ENCODE measurements at regions not wholly inside any gene's neighbourhood (a gene's known extent, or its start where the extent isn't known, plus 50 kb on each side); places are given as distances from the start of the nearest gene placed in this dataset.
A peak's percentile ranks its signal among the peaks of the same experiment; 100 is the strongest.
"Not testable (repeated sequence)": the region's sequence is repeated elsewhere in the genome, so short reads cannot be mapped to it uniquely, and the experiment has no call there.

DNA sequence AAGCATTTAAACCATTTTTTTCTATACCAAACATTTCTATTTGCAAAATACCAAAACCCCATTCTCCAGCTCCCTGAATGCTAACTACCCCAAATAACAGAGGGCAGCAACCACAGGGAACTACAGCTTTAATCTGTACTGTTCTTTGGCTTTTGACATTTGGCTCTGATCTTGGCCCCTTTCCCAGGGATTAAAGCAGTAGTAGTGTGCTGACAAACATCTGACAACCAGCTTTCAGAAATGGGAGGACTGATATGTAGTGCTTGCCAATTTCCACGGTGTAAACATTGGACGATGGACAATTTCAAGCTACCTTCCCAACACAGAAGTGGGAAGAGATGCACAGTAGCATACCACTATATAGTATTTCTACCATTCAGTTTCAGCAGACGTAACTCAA lies 88.4 kb upstream of the TEAD1 start:
- Mint-ChIP-seq H3K4me1 (peaks cover 3 to 19% (median 9%) of the 10 kb centered on the region in 3 donors), H3K9me3 (no peaks in the 10 kb centered on the region), H3K27me3 (peaks cover 5 to 17% of the 10 kb centered on the region in 2 donors), H3K27ac (no peak overlapping the region), H3K4me3 (no peak overlapping the region), H3K36me3 (no peaks in the 10 kb centered on the region)
- H3K4me3 ChIP-seq (ENCODE audit: control insufficient read depth in 1 of 2, extremely low read depth in 1 of 2, low read length in 1 of 2) = no peak overlapping the region
- CTCF ChIA-PET = no interaction called here
- POLR2A ChIA-PET = interaction anchor here in 1 of 2 donors (0.8 kb wide), 1 partner anchor 423 kb away, joined by 3 read pairs; no protein-coding TSS in a partner anchor
- no peaks in the 10 kb centered on the region for H3K9me3 ChIP-seq
- peaks cover 2% of the 10 kb centered on the region in 2 experiments for H3K4me1 ChIP-seq (ENCODE audit: control insufficient read depth in 1 of 2, extremely low read depth in 1 of 2, insufficient read depth in 2 of 2, low read length in 2 of 2)
- no peaks in the 10 kb centered on the region for H3K36me3 ChIP-seq (ENCODE audit: control insufficient read depth in 2 of 2, extremely low read depth in 1 of 2, insufficient read depth in 1 of 2, low read length in 1 of 2)
- WGBS (ENCODE audit: insufficient coverage) = no CpG with 5 or more reads among the region's 3 CpGs
- no peak overlapping the region for H3K27ac ChIP-seq (ENCODE audit: low read length)
- no peaks in the 10 kb centered on the region for H3K27me3 ChIP-seq (replicated peaks in 1 of 2; ENCODE audit: control insufficient read depth in 2 of 2, extremely low read depth in 1 of 2, insufficient read depth in 2 of 2, low read length in 1 of 2)
- DNase-seq = no peak
- ATAC-seq (replicated peaks in 1 of 4) = no peak

DNA sequence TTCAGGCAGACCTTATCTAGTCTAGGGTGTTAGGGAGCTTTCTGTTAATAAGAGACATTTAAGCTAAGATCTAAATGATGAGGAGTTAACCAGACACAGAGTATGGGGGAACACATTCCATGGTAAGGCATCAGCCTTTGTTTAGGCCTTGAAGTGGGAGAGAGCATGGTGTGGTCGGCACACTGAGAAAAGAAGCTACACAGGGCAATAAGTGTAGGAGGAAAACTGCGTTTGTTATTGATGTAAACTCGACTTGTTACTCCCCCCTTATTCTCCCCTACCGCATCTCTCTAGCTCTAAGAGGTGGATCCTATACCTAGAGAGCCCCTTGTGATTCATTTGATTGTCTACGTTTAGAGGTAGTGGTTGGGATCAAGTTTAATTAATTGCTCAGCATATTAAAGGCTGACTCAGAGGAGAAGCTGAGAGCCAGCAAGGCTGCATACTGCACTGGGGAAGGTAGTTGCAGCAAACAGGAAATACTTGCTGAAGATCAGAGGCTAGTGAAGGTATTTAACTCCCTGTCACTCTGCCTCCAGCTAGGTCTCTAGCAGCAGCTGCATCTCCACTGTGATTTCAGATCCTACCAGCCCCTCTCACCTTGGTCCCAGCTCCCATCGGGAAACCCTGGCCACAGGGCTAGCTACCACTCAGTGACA lies 86.8 kb upstream of the TEAD1 start:
- Mint-ChIP-seq H3K27ac (no peak overlapping the region), H3K4me1 (peaks cover 3 to 19% (median 9%) of the 10 kb centered on the region in 3 donors), H3K4me3 (no peak overlapping the region), H3K9me3 (no peaks in the 10 kb centered on the region), H3K36me3 (no peaks in the 10 kb centered on the region), H3K27me3 (peaks cover 8 to 25% of the 10 kb centered on the region in 2 donors)
- WGBS (ENCODE audit: insufficient coverage) = 37% methylated on average over 2 of the region's 6 CpGs
- no peak overlapping the region for H3K27ac ChIP-seq (ENCODE audit: low read length)
- H3K9me3 ChIP-seq = no peaks in the 10 kb centered on the region
- H3K4me1 ChIP-seq (ENCODE audit: control insufficient read depth in 1 of 2, extremely low read depth in 1 of 2, insufficient read depth in 2 of 2, low read length in 2 of 2) = peaks cover 2% of the 10 kb centered on the region in 2 experiments
- peak; percentile 54 to 84 (median 68) for ATAC-seq (replicated peaks in 1 of 4)
- ChIA-PET POLR2A (no interaction called here), CTCF (interaction anchor here in 1 of 2 donors (0.6 kb wide), 1 partner anchor 22 kb away, joined by 4 read pairs; no protein-coding TSS in a partner anchor)
- H3K4me3 ChIP-seq (ENCODE audit: control insufficient read depth in 1 of 2, extremely low read depth in 1 of 2, low read length in 1 of 2) = no peak overlapping the region
- H3K27me3 ChIP-seq (replicated peaks in 1 of 2; ENCODE audit: control insufficient read depth in 2 of 2, extremely low read depth in 1 of 2, insufficient read depth in 2 of 2, low read length in 1 of 2) = no peaks in the 10 kb centered on the region
- peak in 1 of 35 experiments; percentile 14 for DNase-seq
- no peaks in the 10 kb centered on the region for H3K36me3 ChIP-seq (ENCODE audit: control insufficient read depth in 2 of 2, extremely low read depth in 1 of 2, insufficient read depth in 1 of 2, low read length in 1 of 2)

GRCh38 chr11:12591706-12592105 lies 82.5 kb upstream of the TEAD1 start:
- H3K27ac Mint-ChIP-seq = no peak overlapping the region
- H3K4me1 ChIP-seq (ENCODE audit: control insufficient read depth in 1 of 2, extremely low read depth in 1 of 2, insufficient read depth in 2 of 2, low read length in 2 of 2) = peaks cover 2% of the 10 kb centered on the region in 2 experiments
- peaks cover 3 to 14% (median 9%) of the 10 kb centered on the region in 3 donors for H3K4me1 Mint-ChIP-seq
- no peaks in the 10 kb centered on the region for H3K9me3 Mint-ChIP-seq
- ChIA-PET POLR2A (interaction anchor here (0.6 to 0.8 kb wide), 2 partner anchors 9 to 209 kb away, joined by 3 to 10 read pairs; no protein-coding TSS in a partner anchor), CTCF (no interaction called here)
- H3K36me3 ChIP-seq (ENCODE audit: control insufficient read depth in 2 of 2, extremely low read depth in 1 of 2, insufficient read depth in 1 of 2, low read length in 1 of 2) = no peaks in the 10 kb centered on the region
- no peaks in the 10 kb centered on the region for H3K36me3 Mint-ChIP-seq
- 96% methylated on average over 3 of the region's 4 CpGs for WGBS (ENCODE audit: insufficient coverage)
- no peak overlapping the region for H3K4me3 ChIP-seq (ENCODE audit: control insufficient read depth in 1 of 2, extremely low read depth in 1 of 2, low read length in 1 of 2)
- H3K27me3 ChIP-seq (replicated peaks in 1 of 2; ENCODE audit: control insufficient read depth in 2 of 2, extremely low read depth in 1 of 2, insufficient read depth in 2 of 2, low read length in 1 of 2) = peaks cover 0 to 2% of the 10 kb centered on the region in 2 experiments
- no peak overlapping the region for H3K4me3 Mint-ChIP-seq
- no peaks in the 10 kb centered on the region for H3K9me3 ChIP-seq
- ATAC-seq (replicated peaks in 1 of 4) = no peak
- no peak for DNase-seq
- no peak overlapping the region for H3K27ac ChIP-seq (ENCODE audit: low read length)
- H3K27me3 Mint-ChIP-seq = peaks cover 18 to 28% of the 10 kb centered on the region in 2 donors

- no peaks in the 10 kb centered on the region for H3K36me3 Mint-ChIP-seq
- peaks cover 2% of the 10 kb centered on the region in 2 experiments for H3K4me1 ChIP-seq (ENCODE audit: control insufficient read depth in 1 of 2, extremely low read depth in 1 of 2, insufficient read depth in 2 of 2, low read length in 2 of 2)
- no peak overlapping the region for H3K4me3 Mint-ChIP-seq
- ATAC-seq (replicated peaks in 1 of 4) = no peak
- ChIA-PET POLR2A (no interaction called here), CTCF (no interaction called here)
- H3K27ac Mint-ChIP-seq = no peak overlapping the region
- peaks cover 2 to 9% (median 5%) of the 10 kb centered on the region in 3 donors for H3K4me1 Mint-ChIP-seq
- no peak for DNase-seq
- H3K36me3 ChIP-seq (ENCODE audit: control insufficient read depth in 2 of 2, extremely low read depth in 1 of 2, insufficient read depth in 1 of 2, low read length in 1 of 2) = no peaks in the 10 kb centered on the region
- no peaks in the 10 kb centered on the region for H3K9me3 ChIP-seq
- peaks cover 20 to 31% of the 10 kb centered on the region in 2 donors for H3K27me3 Mint-ChIP-seq
- no peak overlapping the region for H3K27ac ChIP-seq (ENCODE audit: low read length)
- peaks cover 0 to 2% of the 10 kb centered on the region in 2 experiments for H3K27me3 ChIP-seq (replicated peaks in 1 of 2; ENCODE audit: control insufficient read depth in 2 of 2, extremely low read depth in 1 of 2, insufficient read depth in 2 of 2, low read length in 1 of 2)
- no peak overlapping the region for H3K4me3 ChIP-seq (ENCODE audit: control insufficient read depth in 1 of 2, extremely low read depth in 1 of 2, low read length in 1 of 2)
- H3K9me3 Mint-ChIP-seq = no peaks in the 10 kb centered on the region
- WGBS (ENCODE audit: insufficient coverage) = no CpG with 5 or more reads among the region's 3 CpGs
Observed at GRCh38 chr11:12592283-12592682, 81.9 kb upstream of the TEAD1 start.

- H3K27ac ChIP-seq (ENCODE audit: low read length); CTCF ChIA-PET; DNase-seq; POLR2A ChIA-PET; H3K4me1 ChIP-seq (ENCODE audit: control insufficient read depth in 1 of 2, extremely low read depth in 1 of 2, insufficient read depth in 2 of 2, low read length in 2 of 2); H3K36me3 Mint-ChIP-seq; H3K9me3 Mint-ChIP-seq; H3K27me3 ChIP-seq (replicated peaks in 1 of 2; ENCODE audit: control insufficient read depth in 2 of 2, extremely low read depth in 1 of 2, insufficient read depth in 2 of 2, low read length in 1 of 2); H3K4me3 ChIP-seq (ENCODE audit: control insufficient read depth in 1 of 2, extremely low read depth in 1 of 2, low read length in 1 of 2); ATAC-seq (replicated peaks in 1 of 4); H3K36me3 ChIP-seq (ENCODE audit: control insufficient read depth in 2 of 2, extremely low read depth in 1 of 2, insufficient read depth in 1 of 2, low read length in 1 of 2); H3K27ac Mint-ChIP-seq; H3K9me3 ChIP-seq; H3K4me3 Mint-ChIP-seq: not testable (repeated sequence)
- WGBS (ENCODE audit: insufficient coverage) = 100% methylated on average over 2 of the region's 2 CpGs
- Mint-ChIP-seq H3K4me1 (peaks cover 13 to 17% (median 16%) of the 10 kb centered on the region in 3 donors), H3K27me3 (peaks cover 19 to 31% of the 10 kb centered on the region in 2 donors)
Observed at GRCh38 chr11:12595089-12595847, 79.0 kb upstream of the TEAD1 start.

GRCh38 chr11:12598330-12599256 lies 75.6 kb upstream of the TEAD1 start:
- ChIA-PET POLR2A (no interaction called here), CTCF (interaction anchor here (0.6 to 1.6 kb wide), 6 partner anchors 8 to 267 kb away, joined by 3 to 5 read pairs (median 3); no protein-coding TSS in a partner anchor)
- Mint-ChIP-seq H3K27me3 (peaks cover 16 to 26% of the 10 kb centered on the region in 2 donors), H3K4me1 (peaks cover 13 to 17% (median 16%) of the 10 kb centered on the region in 3 donors), H3K27ac (no peak overlapping the region), H3K9me3 (no peaks in the 10 kb centered on the region), H3K4me3 (peak overlapping the region in 1 of 3 donors; percentile 44), H3K36me3 (no peaks in the 10 kb centered on the region)
- Histone ChIP-seq H3K27me3 (replicated peaks in 1 of 2; ENCODE audit: control insufficient read depth in 2 of 2, extremely low read depth in 1 of 2, insufficient read depth in 2 of 2, low read length in 1 of 2) (peaks cover 0 to 8% of the 10 kb centered on the region in 2 experiments), H3K4me3 (ENCODE audit: control insufficient read depth in 1 of 2, extremely low read depth in 1 of 2, low read length in 1 of 2) (no peak overlapping the region), H3K27ac (ENCODE audit: low read length) (no peak overlapping the region), H3K4me1 (ENCODE audit: control insufficient read depth in 1 of 2, extremely low read depth in 1 of 2, insufficient read depth in 2 of 2, low read length in 2 of 2) (peaks cover 8 to 9% of the 10 kb centered on the region in 2 experiments), H3K36me3 (ENCODE audit: control insufficient read depth in 2 of 2, extremely low read depth in 1 of 2, insufficient read depth in 1 of 2, low read length in 1 of 2) (no peaks in the 10 kb centered on the region), H3K9me3 (no peaks in the 10 kb centered on the region)
- 40% methylated on average over 1 of the region's 7 CpGs for WGBS (ENCODE audit: insufficient coverage)
- ATAC-seq (replicated peaks in 1 of 4) (peak; percentile 55 to 77 (median 67)), DNase-seq (peak in 8 of 35 experiments; percentile 3 to 31 (median 14))
